ENCODE measurements at regions not wholly inside any gene's neighbourhood (a gene's known extent, or its start where the extent isn't known, plus 50 kb on each side); places are given as distances from the start of the nearest gene placed in this dataset.

GRCh38 chr2:59096973-59097372, 855.8 kb upstream of the FANCL start:
- Histone ChIP-seq H3K36me3 (replicated peaks in 1 of 2; ENCODE audit: control extremely low read depth in 1 of 2, control insufficient read depth in 1 of 2, extremely low read depth in 1 of 2, insufficient read depth in 2 of 2, low read length in 1 of 2) (no peaks in the 10 kb centered on the region), H3K9ac (ENCODE audit: low read length) (no peak overlapping the region), H3K4me3 (ENCODE audit: control extremely low read depth in 1 of 5, extremely low read depth in 1 of 5, insufficient read depth in 1 of 5, low read depth in 2 of 5, low read length in 4 of 5) (no peak overlapping the region), H3K4me2 (replicated peaks; ENCODE audit: low read depth, low read length, poor library complexity, severe bottlenecking) (no peak overlapping the region), H3K4me1 (ENCODE audit: control insufficient read depth in 2 of 2, insufficient read depth in 2 of 2, low read length in 2 of 2) (no peaks in the 10 kb centered on the region), H3K9me3 (ENCODE audit: control extremely low read depth in 1 of 3, control insufficient read depth in 2 of 3, insufficient read depth in 1 of 3, low read length in 2 of 3) (peaks cover 0 to 13% (median 13%) of the 10 kb centered on the region in 3 donors), H3K27me3 (replicated peaks in 1 of 4; ENCODE audit: control extremely low read depth in 1 of 4, control insufficient read depth in 3 of 4, insufficient read depth in 4 of 4, low read length in 3 of 4) (no peaks in the 10 kb centered on the region), H3K27ac (ENCODE audit: low read length in 2 of 2) (no peak overlapping the region), H3K79me2 (ENCODE audit: control insufficient read depth, insufficient read depth, low read length) (no peaks in the 10 kb centered on the region), H4K20me1 (ENCODE audit: control insufficient read depth, insufficient read depth, low read length, poor library complexity, severe bottlenecking) (no peaks in the 10 kb centered on the region), H2AFZ (ENCODE audit: insufficient read depth, low read depth, low read length, poor library complexity, severe bottlenecking) (no peak overlapping the region)
- no peak overlapping the region for H3K4me3 Mint-ChIP-seq
- intact Hi-C loops (cut with micrococcal nuclease), result no loop called here
- 71% methylated on average over 1 of the region's 2 CpGs for WGBS (ENCODE audit: insufficient coverage)
- ChIA-PET POLR2A (no interaction called here), CTCF (interaction anchor here (0.8 kb wide), 1 partner anchor 71 kb away, joined by 5 read pairs; no protein-coding TSS in a partner anchor)
- no peak overlapping the region for H3K27ac Mint-ChIP-seq
- no peak for DNase-seq
- ATAC-seq (ENCODE audit: low read depth), result no peak
- TF ChIP-seq CTCF (IDR thresholded peaks at IDR 0.05) (no peak), EZH2 (IDR thresholded peaks at IDR 0.05; ENCODE audit: borderline replicate concordance, insufficient read depth, low read depth, low read length, poor library complexity, severe bottlenecking) (no peak)
- peaks cover 25% of the 10 kb centered on the region for H3K27me3 Mint-ChIP-seq
- H3K9me3 Mint-ChIP-seq (ENCODE audit: insufficient read depth), result peaks cover 13% of the 10 kb centered on the region
- H3K4me1 Mint-ChIP-seq, result no peaks in the 10 kb centered on the region

GRCh38 chr2:59093571-59093970, 852.4 kb upstream of the FANCL start:
- ATAC-seq (ENCODE audit: low read depth) (no peak), DNase-seq (no peak)
- CTCF ChIA-PET, result no interaction called here
- intact Hi-C loops (cut with micrococcal nuclease), result no loop called here
- Histone ChIP-seq H3K27ac (ENCODE audit: low read length in 2 of 2) (no peak overlapping the region), H3K9ac (ENCODE audit: low read length) (no peak overlapping the region), H2AFZ (ENCODE audit: insufficient read depth, low read depth, low read length, poor library complexity, severe bottlenecking) (no peak overlapping the region), H3K4me2 (replicated peaks; ENCODE audit: low read depth, low read length, poor library complexity, severe bottlenecking) (no peak overlapping the region), H4K20me1 (ENCODE audit: control insufficient read depth, insufficient read depth, low read length, poor library complexity, severe bottlenecking) (no peaks in the 10 kb centered on the region), H3K4me3 (ENCODE audit: control extremely low read depth in 1 of 5, extremely low read depth in 1 of 5, insufficient read depth in 1 of 5, low read depth in 2 of 5, low read length in 4 of 5) (no peak overlapping the region), H3K27me3 (replicated peaks in 1 of 4; ENCODE audit: control extremely low read depth in 1 of 4, control insufficient read depth in 3 of 4, insufficient read depth in 4 of 4, low read length in 3 of 4) (no peaks in the 10 kb centered on the region), H3K4me1 (ENCODE audit: control insufficient read depth in 2 of 2, insufficient read depth in 2 of 2, low read length in 2 of 2) (no peaks in the 10 kb centered on the region), H3K9me3 (ENCODE audit: control extremely low read depth in 1 of 3, control insufficient read depth in 2 of 3, insufficient read depth in 1 of 3, low read length in 2 of 3) (peaks cover 0 to 12% (median 4%) of the 10 kb centered on the region in 3 donors), H3K36me3 (replicated peaks in 1 of 2; ENCODE audit: control extremely low read depth in 1 of 2, control insufficient read depth in 1 of 2, extremely low read depth in 1 of 2, insufficient read depth in 2 of 2, low read length in 1 of 2) (no peaks in the 10 kb centered on the region), H3K79me2 (ENCODE audit: control insufficient read depth, insufficient read depth, low read length) (no peaks in the 10 kb centered on the region)
- no peak overlapping the region for H3K27ac Mint-ChIP-seq
- peaks cover 6% of the 10 kb centered on the region for H3K9me3 Mint-ChIP-seq (ENCODE audit: insufficient read depth)
- POLR2A ChIA-PET, result no interaction called here
- no peaks in the 10 kb centered on the region for H3K4me1 Mint-ChIP-seq
- no CpG with 5 or more reads among the region's 4 CpGs for WGBS (ENCODE audit: insufficient coverage)
- H3K27me3 Mint-ChIP-seq, result peaks cover 25% of the 10 kb centered on the region
- TF ChIP-seq CTCF (IDR thresholded peaks at IDR 0.05) (no peak), EZH2 (IDR thresholded peaks at IDR 0.05; ENCODE audit: borderline replicate concordance, insufficient read depth, low read depth, low read length, poor library complexity, severe bottlenecking) (no peak)
- no peak overlapping the region for H3K4me3 Mint-ChIP-seq
